GM18520 (cell line): ENCODE measurements at regions not wholly inside any gene's neighbourhood (a gene's known extent, or its start where the extent isn't known, plus 50 kb on each side); places are given as distances from the start of the nearest gene placed in this dataset.

Source experiments
- ATAC-seq: cut with Tn5 transposase; IDR thresholded peaks from one replicate; pipeline ENCODE4 v1.9.1; 2021; ENCODE audit not compliant: unreplicated experiment

DNA sequence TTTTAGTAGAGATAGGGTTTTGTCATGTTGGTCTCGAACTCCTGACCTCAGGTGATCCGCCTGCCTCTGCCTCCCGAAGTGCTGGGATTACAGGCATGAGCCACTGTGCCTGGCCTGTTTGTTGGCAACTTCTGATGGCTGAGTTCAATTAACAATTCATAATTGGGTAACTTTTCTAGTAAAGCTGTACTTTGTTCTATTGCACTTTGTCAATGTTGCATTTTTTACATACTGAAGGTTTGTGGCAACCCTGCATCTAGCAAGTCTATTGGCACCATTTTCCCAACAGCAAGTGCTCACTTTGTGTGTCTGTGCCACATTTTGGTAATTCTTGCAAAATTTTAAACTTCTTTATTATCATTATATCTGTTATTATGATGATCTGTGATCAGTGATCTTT lies 64.5 kb upstream of the USP24 start:
- no peak for ATAC-seq

DNA sequence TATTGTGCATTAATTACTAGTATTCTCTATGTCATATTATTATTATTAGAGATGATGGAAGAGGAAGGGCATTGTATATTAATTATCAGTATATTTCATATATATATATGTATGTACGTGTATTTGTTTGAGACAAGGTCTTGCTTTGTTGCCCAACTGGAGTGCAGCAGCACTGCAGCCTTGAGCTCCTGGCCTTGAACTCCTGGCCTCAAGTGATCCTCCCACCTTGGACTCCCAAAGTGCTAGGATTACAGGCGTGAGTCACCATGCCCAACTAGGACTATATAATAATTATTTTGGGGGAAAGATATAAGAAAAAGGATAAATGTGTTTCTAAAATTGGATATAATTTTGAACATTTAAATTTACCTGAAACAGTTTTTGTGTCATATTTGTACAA lies 63.2 kb upstream of the USP24 start:
- no peak for ATAC-seq

DNA sequence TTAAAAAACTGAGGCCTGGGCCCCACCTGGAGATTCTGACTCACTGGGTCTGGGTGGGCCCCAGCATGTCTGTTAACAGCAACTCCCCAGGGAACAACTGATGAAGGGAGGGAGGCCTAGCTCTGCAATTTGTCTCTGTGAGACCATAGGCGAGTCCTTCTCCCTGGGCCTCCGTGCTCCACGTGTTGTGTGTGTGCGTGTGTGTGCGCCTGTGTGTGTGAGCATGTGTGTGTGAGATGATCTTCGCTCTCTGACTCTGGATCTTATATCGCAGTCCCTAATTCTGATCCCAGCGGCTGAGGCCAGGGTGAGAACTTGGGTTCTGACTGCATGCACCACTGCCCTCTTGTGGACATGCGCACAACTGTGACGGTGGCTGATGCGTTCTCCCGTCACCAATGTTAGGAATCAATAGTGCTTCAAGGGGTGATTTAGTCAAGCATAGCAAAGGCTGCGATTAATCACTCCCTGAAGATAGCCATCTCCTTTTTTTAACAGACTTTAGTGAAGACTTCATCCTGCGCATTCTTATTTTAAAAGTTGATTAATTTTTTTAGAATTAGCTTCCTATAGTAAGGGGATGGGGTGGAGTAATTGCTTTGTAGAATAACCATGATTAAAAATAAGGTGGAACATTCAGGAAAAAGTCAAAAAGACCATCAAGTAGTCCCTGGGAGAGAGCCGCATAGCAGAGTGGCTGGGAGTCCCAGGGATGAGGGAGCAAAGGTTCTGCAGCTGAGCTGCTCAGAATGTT lies 62.4 kb upstream of the USP24 start:
- ATAC-seq = peak; percentile 82

DNA sequence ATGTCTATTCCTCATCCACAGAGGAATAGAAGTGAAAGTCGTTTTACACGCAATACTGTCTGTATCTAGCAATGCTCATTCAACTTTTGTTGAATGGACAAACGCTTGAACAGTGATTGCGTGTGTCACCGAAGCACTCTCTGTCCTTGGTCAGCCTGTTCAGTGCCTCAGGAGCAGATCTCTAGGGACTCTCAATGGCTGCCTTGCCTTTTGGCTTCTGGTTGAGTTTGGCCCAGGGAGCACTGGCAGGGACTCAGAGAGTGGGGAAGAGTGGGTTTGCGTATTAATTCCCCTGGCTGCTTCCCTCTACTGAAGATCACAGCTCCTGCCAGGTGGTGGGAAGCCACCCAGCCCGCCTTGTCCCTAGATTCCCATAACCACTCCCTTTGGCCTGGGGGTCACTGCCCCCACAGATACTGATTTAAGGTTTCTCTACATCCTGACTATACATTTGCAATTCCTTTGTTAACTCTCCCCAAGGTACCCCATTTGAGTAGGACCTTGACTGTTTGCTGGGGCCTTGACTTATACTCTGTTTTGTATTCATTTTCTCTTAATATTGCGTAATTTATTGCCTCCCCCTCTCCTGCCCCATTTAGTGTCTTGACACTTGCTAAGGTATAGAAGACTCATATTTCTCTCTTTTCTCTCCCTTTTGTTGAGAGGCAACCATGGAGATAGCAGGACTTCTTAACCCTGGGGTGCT lies 61.7 kb upstream of the USP24 start:
- ATAC-seq = no peak

DNA sequence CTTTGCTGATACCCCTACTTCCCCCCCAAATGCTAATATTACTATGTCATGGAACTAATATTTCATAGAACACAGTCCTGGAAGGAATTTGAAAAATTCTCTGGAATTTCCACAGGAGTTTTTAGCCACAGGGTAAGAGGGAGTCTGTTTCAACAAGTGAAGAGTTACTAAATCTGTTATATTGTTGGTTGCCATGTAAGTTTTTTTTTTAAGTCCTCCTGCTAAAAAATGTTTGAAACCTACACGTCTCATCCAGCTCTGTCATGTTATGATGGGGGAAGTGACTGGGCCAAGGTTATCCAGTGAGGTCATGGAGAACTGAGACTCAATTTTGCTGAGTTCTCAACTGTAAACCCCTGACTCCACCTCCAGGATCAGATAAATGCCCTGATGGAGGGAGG lies 60.8 kb upstream of the USP24 start:
- ATAC-seq = no peak

DNA sequence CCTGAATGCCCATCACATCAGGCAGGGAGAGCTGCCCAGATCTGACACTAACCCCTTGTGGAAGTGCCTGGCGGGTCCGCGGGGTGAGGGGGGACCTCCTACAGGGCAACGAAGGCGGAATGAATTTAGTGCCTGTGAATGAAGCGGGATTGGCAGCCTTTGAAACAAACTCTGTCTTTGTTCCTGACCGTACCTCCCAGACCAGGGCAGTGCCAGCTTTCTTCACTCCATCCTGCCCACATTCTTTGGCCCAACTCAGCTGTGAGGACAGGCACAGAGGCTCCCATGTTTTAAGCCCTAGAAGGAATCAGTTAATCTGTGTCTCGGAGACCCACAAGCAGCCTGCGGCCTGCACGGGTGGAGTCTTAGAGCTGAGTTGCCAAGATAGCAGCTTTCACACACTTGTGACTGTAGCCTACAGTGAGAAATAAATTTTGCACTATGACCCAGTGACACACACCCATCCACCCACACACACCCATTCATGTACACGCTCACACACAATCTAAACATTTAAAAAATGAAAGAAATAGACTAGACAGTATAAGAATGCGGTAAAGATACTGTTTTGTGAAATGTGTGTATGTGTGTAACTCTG lies 60.1 kb upstream of the USP24 start:
- no peak for ATAC-seq

DNA sequence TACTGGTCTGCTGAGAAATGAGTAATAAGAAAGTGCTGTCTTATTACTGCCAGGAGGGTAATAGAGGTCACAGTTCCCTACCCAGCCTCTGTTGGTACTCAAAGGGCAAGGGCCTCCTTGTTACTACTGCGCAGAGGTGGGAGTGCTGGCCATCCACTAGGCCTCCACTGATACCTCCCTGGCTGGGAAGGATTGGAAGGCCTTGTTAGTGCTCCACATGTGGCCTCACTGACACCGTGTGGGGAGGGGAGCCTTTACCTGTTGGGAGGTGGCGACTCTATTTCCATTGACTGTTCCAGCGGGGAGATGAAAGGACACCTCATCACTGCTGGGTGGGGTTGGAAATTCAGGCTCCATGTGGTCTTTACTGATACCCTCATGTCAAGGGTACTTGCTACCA lies 57.8 kb upstream of the USP24 start:
- ATAC-seq = no peak
